ENCODE measurements at regions not wholly inside any gene's neighbourhood (a gene's known extent, or its start where the extent isn't known, plus 50 kb on each side); places are given as distances from the start of the nearest gene placed in this dataset.

DNA sequence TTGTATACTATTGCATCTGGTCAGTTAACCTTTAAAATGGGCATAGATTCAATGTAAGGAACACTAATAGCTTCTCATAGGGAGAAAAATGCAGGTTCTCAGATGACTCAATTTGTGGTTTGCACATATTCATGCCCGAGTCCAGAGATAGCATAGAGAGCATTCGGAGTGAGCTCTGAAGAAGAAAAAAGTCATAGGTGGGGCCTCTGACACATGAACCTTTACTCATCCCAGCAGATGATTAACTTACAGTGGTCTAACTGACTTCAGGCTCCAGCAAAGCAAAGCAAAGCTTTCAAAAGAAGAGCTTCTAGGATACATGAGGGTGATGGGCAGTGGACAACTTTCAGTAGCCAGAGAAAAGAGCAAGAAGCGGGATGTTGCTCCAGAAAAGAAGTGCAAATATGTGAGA is 55.3 kb upstream of the BTN3A2 start:
- TF ChIP-seq, protein P1, sequence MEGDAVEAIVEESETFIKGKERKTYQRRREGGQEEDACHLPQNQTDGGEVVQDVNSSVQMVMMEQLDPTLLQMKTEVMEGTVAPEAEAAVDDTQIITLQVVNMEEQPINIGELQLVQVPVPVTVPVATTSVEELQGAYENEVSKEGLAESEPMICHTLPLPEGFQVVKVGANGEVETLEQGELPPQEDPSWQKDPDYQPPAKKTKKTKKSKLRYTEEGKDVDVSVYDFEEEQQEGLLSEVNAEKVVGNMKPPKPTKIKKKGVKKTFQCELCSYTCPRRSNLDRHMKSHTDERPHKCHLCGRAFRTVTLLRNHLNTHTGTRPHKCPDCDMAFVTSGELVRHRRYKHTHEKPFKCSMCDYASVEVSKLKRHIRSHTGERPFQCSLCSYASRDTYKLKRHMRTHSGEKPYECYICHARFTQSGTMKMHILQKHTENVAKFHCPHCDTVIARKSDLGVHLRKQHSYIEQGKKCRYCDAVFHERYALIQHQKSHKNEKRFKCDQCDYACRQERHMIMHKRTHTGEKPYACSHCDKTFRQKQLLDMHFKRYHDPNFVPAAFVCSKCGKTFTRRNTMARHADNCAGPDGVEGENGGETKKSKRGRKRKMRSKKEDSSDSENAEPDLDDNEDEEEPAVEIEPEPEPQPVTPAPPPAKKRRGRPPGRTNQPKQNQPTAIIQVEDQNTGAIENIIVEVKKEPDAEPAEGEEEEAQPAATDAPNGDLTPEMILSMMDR (IDR thresholded peaks at IDR 0.05; ENCODE audit: poor library complexity, severe bottlenecking) = no peak
- no peak for TF ChIP-seq EZH2 (IDR thresholded peaks at IDR 0.05; ENCODE audit: borderline replicate concordance, insufficient read depth, low read length, poor library complexity, severe bottlenecking)
- TF ChIP-seq POLR2AphosphoS5 (IDR thresholded peaks at IDR 0.05) = no peak
- no peak for TF ChIP-seq RAD21 (conservative IDR thresholded peaks at IDR 0.05)
